Stomach (tissue), 4 donors: ENCODE measurements at regions not wholly inside any gene's neighbourhood (a gene's known extent, or its start where the extent isn't known, plus 50 kb on each side); places are given as distances from the start of the nearest gene placed in this dataset.

Experiments
- EP300 ChIP-seq: sonication (generic); formaldehyde crosslinking; IDR thresholded peaks from one replicate; pipeline ENCODE4 v1.6.1; 2017; ENCODE audit warnings: antibody characterized with exemption
- POLR2A ChIP-seq, 4 donors: fragments of 450-650 bp; IDR thresholded peaks; one replicate each; pipeline ENCODE4 v1.6.1; 2016; ENCODE audit warnings: antibody characterized with exemption in 4 of 4, control low read depth in 2 of 4, mild to moderate bottlenecking in 1 of 4, moderate library complexity in 1 of 4

DNA sequence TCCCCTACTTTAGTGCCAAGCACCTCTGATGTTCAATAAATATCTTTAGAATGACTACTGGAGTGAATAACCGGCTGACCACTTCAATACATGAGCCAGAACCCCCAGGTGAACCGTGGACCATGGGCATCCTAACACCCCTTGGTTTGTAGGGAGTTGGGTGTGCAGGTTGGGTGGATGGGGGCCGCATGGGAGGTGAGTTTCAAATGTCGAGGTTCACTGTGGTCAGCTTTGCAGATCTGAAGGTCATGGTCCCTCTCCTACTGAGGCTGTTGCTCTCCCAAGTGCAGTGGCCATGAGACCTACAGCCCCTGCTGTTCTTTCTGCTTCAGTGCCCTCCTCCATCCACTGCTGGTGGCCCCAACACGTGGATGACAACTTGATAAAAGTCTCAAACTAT lies 178.0 kb upstream of the MKI67 start:
- TF ChIP-seq EP300 (no peak), POLR2A (IDR thresholded peaks at IDR 0.05) (no peak)
